HEK293 (cell line): ENCODE measurements at regions not wholly inside any gene's neighbourhood (a gene's known extent, or its start where the extent isn't known, plus 50 kb on each side); places are given as distances from the start of the nearest gene placed in this dataset.

Source experiments
- CTCF ChIA-PET: fragments of 350-600 bp; formaldehyde crosslinking; extraction: SDS; loops from one replicate; lab custom pipeline; 2021; ENCODE audit warnings: antibody characterized with exemption; lab: Yijun Ruan, JAX
- POLR2A ChIA-PET: fragments of 300-600 bp; formaldehyde crosslinking; extraction: SDS; loops from one replicate; lab custom pipeline; 2020; ENCODE audit warnings: antibody characterized with exemption, inconsistent platforms; lab: Yijun Ruan, JAX
- H3K27ac ChIP-seq: fragments of 200-500 bp; sonication (Bioruptor generic); 2 replicates; pipeline ENCODE4 v1.5.1; 2014; ENCODE audit warnings: low read depth, low read length, control low read depth, inconsistent platforms; ENCODE audit errors: extremely low read depth
- H3K36me3 ChIP-seq, 2 experiments: fragments of 200-500 bp in 1 of 2; sonication (Bioruptor generic) in 1 of 2; 1 replicate in 1 of 2; 2 replicates in 1 of 2; pipeline ENCODE4 v1.5.1; 2014 to 2017; ENCODE audit warnings: inconsistent platforms in 2 of 2, low read length in 2 of 2; ENCODE audit not compliant: control insufficient read depth in 2 of 2, insufficient read depth in 1 of 2
- H3K4me1 ChIP-seq: fragments of 200-500 bp; sonication (Bioruptor generic); 2 replicates; pipeline ENCODE4 v1.5.1; 2014; ENCODE audit warnings: mild to moderate bottlenecking, low read length, inconsistent platforms; ENCODE audit not compliant: control insufficient read depth, insufficient read depth
- H3K4me3 ChIP-seq: 2 replicates; pipeline ENCODE4 v1.5.1; 2011; ENCODE audit warnings: low read depth, mild to moderate bottlenecking, control low read depth, low read length, moderate library complexity
- H3K9me3 ChIP-seq: fragments of 200-500 bp; sonication (Bioruptor generic); 2 replicates; pipeline ENCODE4 v1.5.1; 2014; ENCODE audit warnings: low read depth, low read length, inconsistent platforms; ENCODE audit not compliant: control insufficient read depth, insufficient read depth
- GLI4 ChIP-seq: fragments of 450-650 bp; formaldehyde crosslinking; IDR thresholded peaks from 2 replicates; pipeline ENCODE4 v1.5.1; 2016; ENCODE audit warnings: missing biosample characterization, missing genetic modification characterization
- KLF7 ChIP-seq: fragments of 450-650 bp; formaldehyde crosslinking; IDR thresholded peaks from 2 replicates; pipeline ENCODE4 v1.5.1; 2016; ENCODE audit warnings: missing biosample characterization, missing genetic modification characterization, borderline replicate concordance
- PATZ1 ChIP-seq: fragments of 450-650 bp; formaldehyde crosslinking; IDR thresholded peaks from 2 replicates; pipeline ENCODE4 v1.5.1; 2016; ENCODE audit warnings: missing biosample characterization, missing genetic modification characterization
- PRDM4 ChIP-seq: fragments of 450-650 bp; formaldehyde crosslinking; IDR thresholded peaks from 2 replicates; pipeline ENCODE4 v1.5.1; 2017; ENCODE audit warnings: missing biosample characterization, missing genetic modification characterization
- TCF7L2 ChIP-seq: IDR thresholded peaks from 2 replicates; pipeline ENCODE4 v1.6.1; 2011; ENCODE audit warnings: low read depth, mild to moderate bottlenecking, inconsistent platforms, low read length, moderate library complexity, borderline replicate concordance
- ZBTB44 ChIP-seq: fragments of 450-650 bp; IDR thresholded peaks from 2 replicates; pipeline ENCODE4 v1.5.1; 2018; ENCODE audit warnings: missing biosample characterization, mild to moderate bottlenecking, missing genetic modification characterization
- ZNF132 ChIP-seq: fragments of 450-650 bp; formaldehyde crosslinking; IDR thresholded peaks from 2 replicates; pipeline ENCODE4 v1.5.1; 2017; ENCODE audit warnings: missing biosample characterization, missing genetic modification characterization, borderline replicate concordance
- ZNF16 ChIP-seq: fragments of 450-650 bp; formaldehyde crosslinking; IDR thresholded peaks from 2 replicates; pipeline ENCODE4 v1.5.1; 2016; ENCODE audit warnings: low read depth, missing biosample characterization, missing genetic modification characterization
- ZNF169 ChIP-seq: fragments of 450-650 bp; formaldehyde crosslinking; IDR thresholded peaks from 2 replicates; pipeline ENCODE4 v1.5.1; 2016; ENCODE audit warnings: missing biosample characterization, missing genetic modification characterization
- ZNF175 ChIP-seq: fragments of 450-650 bp; formaldehyde crosslinking; IDR thresholded peaks from 2 replicates; pipeline ENCODE4 v1.5.1; 2016; ENCODE audit warnings: missing biosample characterization, missing genetic modification characterization
- ZNF366 ChIP-seq: fragments of 450-650 bp; formaldehyde crosslinking; conservative IDR thresholded peaks from 2 replicates; pipeline ENCODE4 v1.5.1; 2016; ENCODE audit warnings: missing biosample characterization, missing genetic modification characterization
- ZNF398 ChIP-seq: fragments of 450-650 bp; formaldehyde crosslinking; IDR thresholded peaks from 2 replicates; pipeline ENCODE4 v1.5.1; 2017; ENCODE audit warnings: missing biosample characterization, missing genetic modification characterization
- ZNF426 ChIP-seq: fragments of 450-650 bp; formaldehyde crosslinking; IDR thresholded peaks from 2 replicates; pipeline ENCODE4 v1.5.1; 2017; ENCODE audit warnings: missing biosample characterization, missing genetic modification characterization, mild to moderate bottlenecking, inconsistent platforms, moderate library complexity
- ZNF473 ChIP-seq: fragments of 450-650 bp; formaldehyde crosslinking; IDR thresholded peaks from 2 replicates; pipeline ENCODE4 v1.5.1; 2017; ENCODE audit warnings: missing biosample characterization, missing genetic modification characterization
- ZNF558 ChIP-seq: fragments of 450-650 bp; formaldehyde crosslinking; IDR thresholded peaks from 2 replicates; pipeline ENCODE4 v1.5.1; 2016; ENCODE audit warnings: missing biosample characterization, missing genetic modification characterization
- ZNF585B ChIP-seq: fragments of 450-650 bp; formaldehyde crosslinking; IDR thresholded peaks from 2 replicates; pipeline ENCODE4 v1.5.1; 2016; ENCODE audit warnings: missing biosample characterization, missing genetic modification characterization
- ZNF629 ChIP-seq: fragments of 450-650 bp; formaldehyde crosslinking; IDR thresholded peaks from 2 replicates; pipeline ENCODE4 v1.5.1; 2017; ENCODE audit warnings: missing biosample characterization, missing genetic modification characterization
- ZNF660 ChIP-seq: fragments of 450-650 bp; IDR thresholded peaks from 2 replicates; pipeline ENCODE4 v1.5.1; 2018; ENCODE audit warnings: missing biosample characterization, mild to moderate bottlenecking, missing genetic modification characterization
- ZNF670 ChIP-seq: fragments of 450-650 bp; formaldehyde crosslinking; IDR thresholded peaks from 2 replicates; pipeline ENCODE4 v1.5.1; 2016; ENCODE audit warnings: missing biosample characterization, missing genetic modification characterization, low read depth
- ZNF677 ChIP-seq: fragments of 450-650 bp; IDR thresholded peaks from 2 replicates; pipeline ENCODE4 v1.5.0; 2018; ENCODE audit warnings: missing biosample characterization, mild to moderate bottlenecking, missing genetic modification characterization, moderate library complexity
- ZNF692 ChIP-seq: fragments of 450-650 bp; formaldehyde crosslinking; IDR thresholded peaks from 2 replicates; pipeline ENCODE4 v1.5.1; 2016; ENCODE audit warnings: missing biosample characterization, missing genetic modification characterization
- ZNF76 ChIP-seq: fragments of 450-650 bp; formaldehyde crosslinking; IDR thresholded peaks from 2 replicates; pipeline ENCODE4; 2016; ENCODE audit warnings: low read depth, missing biosample characterization, missing genetic modification characterization, borderline replicate concordance
- ZNF843 ChIP-seq: fragments of 450-650 bp; formaldehyde crosslinking; IDR thresholded peaks from 2 replicates; pipeline ENCODE4 v1.5.1; 2016; ENCODE audit warnings: missing biosample characterization, missing genetic modification characterization
- ZSCAN5A ChIP-seq: fragments of 450-650 bp; formaldehyde crosslinking; IDR thresholded peaks from 2 replicates; pipeline ENCODE4 v1.5.1; 2016; ENCODE audit warnings: missing biosample characterization, missing genetic modification characterization

GRCh38 chr5:86403190-86403589 is 214.6 kb upstream of the COX7C start:
- TF ChIP-seq ZNF660 (tag by site-specific recombination) (no peak), GLI4 (tag by site-specific recombination) (no peak), TCF7L2 (no peak), PRDM4 (no peak), ZNF16 (no peak), ZNF585B (tag by site-specific recombination) (no peak), ZNF692 (no peak), ZNF426 (tag by site-specific recombination) (no peak), ZNF629 (tag by site-specific recombination) (no peak), ZNF76 (no peak), ZNF670 (tag by site-specific recombination) (no peak), ZNF677 (tag by site-specific recombination) (no peak), ZNF175 (no peak), ZNF843 (tag by site-specific recombination) (no peak), ZBTB44 (tag by site-specific recombination) (no peak), KLF7 (tag by site-specific recombination) (no peak), ZNF132 (no peak), ZNF558 (tag by site-specific recombination) (no peak)
- no peaks in the 10 kb centered on the region for H3K4me1 ChIP-seq
- H3K4me3 ChIP-seq: no peak overlapping the region
- CTCF ChIA-PET: interaction anchor here (0.6 kb wide), 1 partner anchor 139 kb away, joined by 3 read pairs; no protein-coding TSS in a partner anchor
- POLR2A ChIA-PET: no interaction called here
- H3K27ac ChIP-seq: no peak overlapping the region
- H3K9me3 ChIP-seq: no peaks in the 10 kb centered on the region
- no peaks in the 10 kb centered on the region for H3K36me3 ChIP-seq

GRCh38 chr5:86404256-86404655 is 213.5 kb upstream of the COX7C start:
- no peaks in the 10 kb centered on the region for H3K36me3 ChIP-seq
- H3K4me3 ChIP-seq: no peak overlapping the region
- no peak overlapping the region for H3K27ac ChIP-seq
- POLR2A ChIA-PET: no interaction called here
- H3K9me3 ChIP-seq: no peaks in the 10 kb centered on the region
- CTCF ChIA-PET: no interaction called here
- H3K4me1 ChIP-seq: no peaks in the 10 kb centered on the region
- TF ChIP-seq ZNF169 (tag by site-specific recombination): no peak
- no peak for TF ChIP-seq ZSCAN5A (tag by site-specific recombination)
- no peak for TF ChIP-seq ZNF366 (tag by site-specific recombination)
- no peak for TF ChIP-seq ZNF398 (tag by site-specific recombination)
- TF ChIP-seq ZNF473 (tag by site-specific recombination): no peak
- no peak for TF ChIP-seq PATZ1 (tag by site-specific recombination)
